Retinal pigment epithelial cell (primary cell): ENCODE measurements at regions not wholly inside any gene's neighbourhood (a gene's known extent, or its start where the extent isn't known, plus 50 kb on each side); places are given as distances from the start of the nearest gene placed in this dataset.

Experiments
- DNase-seq: peaks from one replicate; pipeline ENCODE4 v3.0.0-alpha.2; 2010; ENCODE audit warnings: low read depth
- H3K4me3 ChIP-seq: 2 replicates; pipeline ENCODE4 v1.5.1; 2011; ENCODE audit warnings: mild to moderate bottlenecking, low read length, control low read depth, moderate library complexity
- TF ChIP-seq, protein P1 (sequence below): conservative IDR thresholded peaks from 2 replicates; pipeline ENCODE4 v1.5.1; 2011; ENCODE audit warnings: low read depth, low read length, control low read depth, inconsistent platforms

- no peak for DNase-seq
- H3K4me3 ChIP-seq, result no peak overlapping the region
- TF ChIP-seq, protein P1, sequence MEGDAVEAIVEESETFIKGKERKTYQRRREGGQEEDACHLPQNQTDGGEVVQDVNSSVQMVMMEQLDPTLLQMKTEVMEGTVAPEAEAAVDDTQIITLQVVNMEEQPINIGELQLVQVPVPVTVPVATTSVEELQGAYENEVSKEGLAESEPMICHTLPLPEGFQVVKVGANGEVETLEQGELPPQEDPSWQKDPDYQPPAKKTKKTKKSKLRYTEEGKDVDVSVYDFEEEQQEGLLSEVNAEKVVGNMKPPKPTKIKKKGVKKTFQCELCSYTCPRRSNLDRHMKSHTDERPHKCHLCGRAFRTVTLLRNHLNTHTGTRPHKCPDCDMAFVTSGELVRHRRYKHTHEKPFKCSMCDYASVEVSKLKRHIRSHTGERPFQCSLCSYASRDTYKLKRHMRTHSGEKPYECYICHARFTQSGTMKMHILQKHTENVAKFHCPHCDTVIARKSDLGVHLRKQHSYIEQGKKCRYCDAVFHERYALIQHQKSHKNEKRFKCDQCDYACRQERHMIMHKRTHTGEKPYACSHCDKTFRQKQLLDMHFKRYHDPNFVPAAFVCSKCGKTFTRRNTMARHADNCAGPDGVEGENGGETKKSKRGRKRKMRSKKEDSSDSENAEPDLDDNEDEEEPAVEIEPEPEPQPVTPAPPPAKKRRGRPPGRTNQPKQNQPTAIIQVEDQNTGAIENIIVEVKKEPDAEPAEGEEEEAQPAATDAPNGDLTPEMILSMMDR, result no peak
Observed at GRCh38 chr7:153887749-153888569, 164.2 kb upstream of the DPP6 start.

DNA sequence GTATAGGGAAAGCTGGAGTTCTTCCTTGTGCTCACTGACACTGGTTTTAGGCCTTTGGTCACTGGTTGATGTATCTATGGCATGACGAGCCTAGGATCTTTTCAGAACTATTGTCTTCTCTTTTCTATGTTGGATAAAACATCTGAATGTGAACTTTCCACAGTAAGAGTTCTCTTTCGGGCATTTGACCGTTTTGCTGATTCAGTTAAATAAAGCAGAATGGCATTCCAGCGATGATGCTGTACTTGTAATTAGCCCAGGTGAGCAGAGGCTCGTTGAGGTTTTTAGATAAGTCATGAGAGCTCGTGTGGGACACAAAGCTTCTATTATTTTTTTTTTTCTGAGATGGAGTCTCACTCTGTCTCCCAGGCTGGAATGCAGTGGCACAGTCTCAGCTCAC is 160.2 kb upstream of the DPP6 start:
- no peak for DNase-seq
- no peak overlapping the region for H3K4me3 ChIP-seq
- TF ChIP-seq, protein P1, result no peak

GRCh38 chr7:153902862-153903261 is 149.3 kb upstream of the DPP6 start:
- H3K4me3 ChIP-seq, result no peak overlapping the region
- DNase-seq, result no peak
- TF ChIP-seq, protein P1, result no peak

DNA sequence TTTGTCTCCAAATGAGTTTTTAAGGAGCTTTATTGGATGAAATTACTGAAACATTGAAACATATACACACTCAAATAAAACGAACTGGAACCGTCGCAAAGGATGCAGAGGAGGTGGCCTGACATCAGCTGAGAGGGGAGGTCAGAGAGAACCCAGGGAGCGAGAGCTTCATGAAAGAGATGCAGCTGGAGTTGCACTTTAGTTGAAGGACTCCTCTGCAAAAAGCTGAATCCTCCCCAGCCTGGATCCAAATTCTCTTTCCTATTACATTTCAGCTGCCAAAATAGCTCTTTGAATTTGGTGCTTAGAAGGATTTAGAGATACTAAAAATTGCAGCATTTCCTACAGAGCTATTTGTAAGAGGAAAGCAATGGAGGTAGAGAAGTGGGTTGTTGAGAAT is 140.0 kb upstream of the DPP6 start:
- no peak for DNase-seq
- TF ChIP-seq, protein P1, result no peak
- H3K4me3 ChIP-seq, result no peak overlapping the region

GRCh38 chr7:153920126-153920525 is 132.1 kb upstream of the DPP6 start:
- TF ChIP-seq, protein P1, result no peak
- H3K4me3 ChIP-seq, result no peak overlapping the region
- DNase-seq, result no peak

GRCh38 chr7:153920897-153921296 is 131.3 kb upstream of the DPP6 start:
- H3K4me3 ChIP-seq, result no peak overlapping the region
- DNase-seq, result no peak
- TF ChIP-seq, protein P1, result no peak

DNA sequence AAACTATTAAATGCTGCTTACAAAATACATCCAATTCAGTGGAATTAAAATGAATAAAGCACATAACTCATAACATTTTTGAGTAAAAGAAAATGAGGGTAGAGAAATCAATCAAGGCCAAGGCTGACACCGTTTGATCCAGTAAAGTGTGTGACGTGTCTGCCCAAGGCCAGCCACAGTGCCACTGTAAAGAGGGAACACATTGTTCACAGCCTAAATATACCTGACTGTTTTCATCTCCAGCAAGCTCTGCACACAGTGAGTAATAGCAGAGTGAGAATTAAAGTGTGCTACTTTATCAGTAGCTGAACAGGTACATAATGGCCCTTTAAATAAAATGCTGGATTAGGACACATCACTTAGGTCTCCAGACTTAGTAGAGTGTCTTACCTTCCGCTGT is 130.8 kb upstream of the DPP6 start:
- TF ChIP-seq, protein P1, result no peak
- H3K4me3 ChIP-seq, result no peak overlapping the region
- DNase-seq, result no peak
